PC-3 (cell line): ENCODE measurements at regions not wholly inside any gene's neighbourhood (a gene's known extent, or its start where the extent isn't known, plus 50 kb on each side); places are given as distances from the start of the nearest gene placed in this dataset.
A peak's percentile ranks its signal among the peaks of the same experiment; 100 is the strongest.

ENCODE experiments used
- ATAC-seq: fragments of 200-7000 bp; cut with Tn5 transposase; 2 replicates; pipeline ENCODE4 v1.9.1; 2020; ENCODE audit warnings: mild to moderate bottlenecking, moderate library complexity
- BruUV-seq: library from RNA; stranded (reverse); fragments of 400-500 nt; replicated peaks from 2 replicates; lab custom pipeline; 2021; lab: Mats Ljungman, UMichigan
- CTCF ChIA-PET: fragments of 300-600 bp; sonication (Branson Sonifier 250); formaldehyde crosslinking; loops from one replicate; lab custom pipeline; 2022; ENCODE audit warnings: antibody characterized with exemption; lab: Charles Lee
- POLR2A ChIA-PET: fragments of 300-600 bp; sonication (Branson Sonifier 250); formaldehyde crosslinking; loops from one replicate; lab custom pipeline; 2022; ENCODE audit warnings: antibody characterized with exemption; ENCODE audit not compliant: unreplicated experiment; lab: Charles Lee
- DNase-seq: peaks from one replicate; pipeline ENCODE4 v3.0.0-alpha.2; 2015
- H2AFZ ChIP-seq: fragments of 300-600 bp; sonication (generic); 2 replicates; pipeline ENCODE4 v1.6.0; 2016; ENCODE audit warnings: antibody characterized with exemption, low read length
- H3F3A ChIP-seq: fragments of 300-600 bp; sonication (generic); one replicate; pipeline ENCODE4 v1.6.0; 2017; ENCODE audit warnings: antibody characterized with exemption, low read length, control low read depth, mild to moderate bottlenecking; ENCODE audit not compliant: unreplicated experiment
- H3K27ac ChIP-seq: fragments of 300-600 bp; sonication (generic); 2 replicates; pipeline ENCODE4 v1.5.1; 2016; ENCODE audit warnings: mild to moderate bottlenecking, low read length
- H3K27me3 ChIP-seq: fragments of 300-600 bp; sonication (generic); 2 replicates; pipeline ENCODE4 v1.6.1; 2016; ENCODE audit warnings: low read length, mixed read lengths
- H3K36me3 ChIP-seq: fragments of 300-600 bp; sonication (generic); 2 replicates; pipeline ENCODE4 v1.6.1; 2016; ENCODE audit warnings: low read depth, mixed run types, low read length, mixed read lengths
- H3K4me1 ChIP-seq: fragments of 300-600 bp; sonication (generic); 2 replicates; pipeline ENCODE4 v1.5.1; 2016; ENCODE audit warnings: low read length; ENCODE audit not compliant: insufficient read depth
- H3K4me2 ChIP-seq: fragments of 300-600 bp; sonication (generic); 2 replicates; pipeline ENCODE4 v1.6.0; 2016; ENCODE audit warnings: low read length
- H3K4me3 ChIP-seq: fragments of 300-600 bp; sonication (generic); 2 replicates; pipeline ENCODE4 v1.5.1; 2016; ENCODE audit warnings: mild to moderate bottlenecking, low read length, mixed read lengths
- H3K79me2 ChIP-seq: fragments of 300-600 bp; sonication (generic); 2 replicates; pipeline ENCODE4 v1.6.1; 2017; ENCODE audit warnings: low read length, mixed read lengths
- H3K9ac ChIP-seq: fragments of 300-600 bp; sonication (generic); 2 replicates; pipeline ENCODE4 v1.6.0; 2016; ENCODE audit warnings: mild to moderate bottlenecking, low read length
- H3K9me2 ChIP-seq: fragments of 300-600 bp; sonication (generic); replicated peaks from 2 replicates; pipeline ENCODE4 v1.6.1; 2016; ENCODE audit warnings: mixed run types, low read length, mixed read lengths
- H3K9me3 ChIP-seq: fragments of 300-600 bp; sonication (generic); 2 replicates; pipeline ENCODE4 v1.6.1; 2016; ENCODE audit warnings: low read length, mixed read lengths
- H4K20me1 ChIP-seq: fragments of 300-600 bp; sonication (generic); 2 replicates; pipeline ENCODE4 v1.6.1; 2016; ENCODE audit warnings: low read length, mixed read lengths
- EZH2 ChIP-seq: fragments of 300-600 bp; sonication (generic); IDR thresholded peaks from one replicate; pipeline ENCODE4 v1.6.1; 2017; ENCODE audit warnings: antibody characterized with exemption, mild to moderate bottlenecking, low read length; ENCODE audit not compliant: unreplicated experiment
- EZH2phosphoT487 ChIP-seq: fragments of 300-600 bp; sonication (generic); IDR thresholded peaks from 2 replicates; pipeline ENCODE4 v1.6.1; 2018; ENCODE audit warnings: mild to moderate bottlenecking, antibody characterized with exemption, low read length, borderline replicate concordance
- intact Hi-C: fragments of 100-400 bp; cut with micrococcal nuclease; formaldehyde crosslinking; loops from 2 replicates; pipeline ENCODE4 v1.9.0; 2023
- TF ChIP-seq, protein P1 (sequence below): fragments of 300-600 bp; sonication (generic); conservative IDR thresholded peaks from 2 replicates; pipeline ENCODE4 v1.5.1; 2017; ENCODE audit warnings: antibody characterized with exemption, low read depth, mild to moderate bottlenecking, low read length

DNA sequence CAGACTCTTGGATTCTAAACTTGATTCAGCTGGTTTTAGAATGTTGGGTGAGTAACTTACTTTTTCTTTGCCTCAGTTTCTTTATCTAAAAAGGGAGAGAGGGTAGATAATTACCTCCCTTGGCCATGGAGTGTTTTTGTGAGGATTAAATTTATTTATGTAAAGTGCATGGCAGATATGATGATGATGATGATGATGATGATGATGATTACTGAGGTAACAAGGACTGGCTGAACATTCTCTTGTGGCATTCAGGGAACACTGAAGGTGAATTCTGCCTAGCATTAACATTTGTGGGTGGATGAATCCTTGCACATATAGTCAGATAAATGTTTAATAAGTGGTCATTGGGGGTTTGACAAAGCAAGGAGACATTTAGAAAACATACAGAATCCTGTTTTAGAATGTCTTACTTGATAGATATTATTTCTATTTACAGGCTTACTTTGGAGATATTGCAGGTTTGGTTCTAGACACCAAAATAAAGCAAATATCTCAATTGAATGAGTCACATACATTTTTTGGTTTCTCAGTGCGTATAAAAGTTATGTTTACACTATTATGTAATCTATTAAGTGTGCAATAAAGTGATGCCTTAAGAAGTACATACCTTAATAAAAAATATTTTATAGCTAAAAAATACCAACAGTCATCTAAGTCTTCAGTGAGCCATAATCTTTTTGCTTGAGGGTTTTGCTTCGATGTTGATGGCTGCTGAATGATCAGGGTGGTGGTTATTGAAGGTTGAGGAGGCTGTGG is 123.2 kb downstream of the SNAPC1 start:
- Histone ChIP-seq H3K9me3 (no peaks in the 10 kb centered on the region), H3K9ac (peak overlapping the region; percentile 72), H3K4me3 (peak overlapping the region; percentile 45), H3K79me2 (no peaks in the 10 kb centered on the region), H2AFZ (no peak overlapping the region), H3K9me2 (no peaks in the 10 kb centered on the region), H3K27ac (peak overlapping the region; percentile 91), H3K4me2 (peak overlapping the region; percentile 74), H3K4me1 (peaks cover 24% of the 10 kb centered on the region), H3K27me3 (no peaks in the 10 kb centered on the region), H3K36me3 (no peaks in the 10 kb centered on the region), H3F3A (peaks cover 5% of the 10 kb centered on the region), H4K20me1 (no peaks in the 10 kb centered on the region)
- TF ChIP-seq, protein P1, sequence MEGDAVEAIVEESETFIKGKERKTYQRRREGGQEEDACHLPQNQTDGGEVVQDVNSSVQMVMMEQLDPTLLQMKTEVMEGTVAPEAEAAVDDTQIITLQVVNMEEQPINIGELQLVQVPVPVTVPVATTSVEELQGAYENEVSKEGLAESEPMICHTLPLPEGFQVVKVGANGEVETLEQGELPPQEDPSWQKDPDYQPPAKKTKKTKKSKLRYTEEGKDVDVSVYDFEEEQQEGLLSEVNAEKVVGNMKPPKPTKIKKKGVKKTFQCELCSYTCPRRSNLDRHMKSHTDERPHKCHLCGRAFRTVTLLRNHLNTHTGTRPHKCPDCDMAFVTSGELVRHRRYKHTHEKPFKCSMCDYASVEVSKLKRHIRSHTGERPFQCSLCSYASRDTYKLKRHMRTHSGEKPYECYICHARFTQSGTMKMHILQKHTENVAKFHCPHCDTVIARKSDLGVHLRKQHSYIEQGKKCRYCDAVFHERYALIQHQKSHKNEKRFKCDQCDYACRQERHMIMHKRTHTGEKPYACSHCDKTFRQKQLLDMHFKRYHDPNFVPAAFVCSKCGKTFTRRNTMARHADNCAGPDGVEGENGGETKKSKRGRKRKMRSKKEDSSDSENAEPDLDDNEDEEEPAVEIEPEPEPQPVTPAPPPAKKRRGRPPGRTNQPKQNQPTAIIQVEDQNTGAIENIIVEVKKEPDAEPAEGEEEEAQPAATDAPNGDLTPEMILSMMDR = no peak
- TF ChIP-seq EZH2 = no peak
- no peak for TF ChIP-seq EZH2phosphoT487
- ChIA-PET CTCF (interaction anchor here (0.7 to 1.8 kb wide), 5 partner anchors 25 to 241 kb away, joined by 3 to 8 read pairs (median 6); no protein-coding TSS in a partner anchor), POLR2A (interaction anchor here (0.6 to 2.1 kb wide), 6 partner anchors 17 to 241 kb away, joined by 3 to 7 read pairs (median 4); no protein-coding TSS in a partner anchor)
- BruUV-seq = TSS peak; percentile 93
- ATAC-seq (peak; percentile 86), DNase-seq (peak; percentile 91)
- intact Hi-C loops = loop anchor here (1.0 to 2.0 kb wide), 8 partner anchors 19 to 241 kb away; no protein-coding TSS in a partner anchor

- BruUV-seq = no TSS peak
- H3K9ac ChIP-seq = no peak overlapping the region
- ChIA-PET CTCF (no interaction called here), POLR2A (no interaction called here)
- DNase-seq (peak; percentile 18), ATAC-seq (no peak)
- peaks cover 45% of the 10 kb centered on the region for H3K4me1 ChIP-seq
- H3K79me2 ChIP-seq = no peaks in the 10 kb centered on the region
- H3F3A ChIP-seq = peaks cover 5% of the 10 kb centered on the region
- no peaks in the 10 kb centered on the region for H3K27me3 ChIP-seq
- H3K27ac ChIP-seq = no peak overlapping the region
- H3K9me2 ChIP-seq = no peaks in the 10 kb centered on the region
- no peak for TF ChIP-seq EZH2phosphoT487
- no peak for TF ChIP-seq EZH2
- TF ChIP-seq, protein P1 = no peak
- no peak overlapping the region for H3K4me2 ChIP-seq
- intact Hi-C loops = no loop called here
- H2AFZ ChIP-seq = no peak overlapping the region
- H4K20me1 ChIP-seq = no peaks in the 10 kb centered on the region
- no peaks in the 10 kb centered on the region for H3K9me3 ChIP-seq
- no peak overlapping the region for H3K4me3 ChIP-seq
- H3K36me3 ChIP-seq = no peaks in the 10 kb centered on the region
Measured at GRCh38 chr14:61887628-61888027, 125.4 kb downstream of the SNAPC1 start.

- BruUV-seq = no TSS peak
- no peaks in the 10 kb centered on the region for H3K79me2 ChIP-seq
- ChIA-PET CTCF (no interaction called here), POLR2A (interaction anchor here (0.7 kb wide), 1 partner anchor 1452 kb away, joined by 3 read pairs; no protein-coding TSS in a partner anchor)
- H3K27ac ChIP-seq = no peak overlapping the region
- no peak overlapping the region for H2AFZ ChIP-seq
- no peak overlapping the region for H3K4me3 ChIP-seq
- no peaks in the 10 kb centered on the region for H3K36me3 ChIP-seq
- TF ChIP-seq, protein P1 = no peak
- H3K9ac ChIP-seq = no peak overlapping the region
- ATAC-seq = no peak
- no peaks in the 10 kb centered on the region for H3K9me3 ChIP-seq
- no peaks in the 10 kb centered on the region for H3K9me2 ChIP-seq
- intact Hi-C loops = loop anchor here (10.0 kb wide), 1 partner anchor 565 kb away; no protein-coding TSS in a partner anchor
- no peak overlapping the region for H3K4me2 ChIP-seq
- H3K4me1 ChIP-seq = peaks cover 36% of the 10 kb centered on the region
- H3K27me3 ChIP-seq = no peaks in the 10 kb centered on the region
- peaks cover 5% of the 10 kb centered on the region for H3F3A ChIP-seq
- no peaks in the 10 kb centered on the region for H4K20me1 ChIP-seq
- DNase-seq = no peak
Measured at GRCh38 chr14:61889914-61890351, 127.7 kb downstream of the SNAPC1 start.
